Lower leg skin (tissue), 3 donors: ENCODE measurements at regions not wholly inside any gene's neighbourhood (a gene's known extent, or its start where the extent isn't known, plus 50 kb on each side); places are given as distances from the start of the nearest gene placed in this dataset.

ENCODE experiments used
- POLR2A ChIP-seq, 2 donors: fragments of 450-650 bp; IDR thresholded peaks; one replicate each; pipeline ENCODE4 v1.6.1; 2016 to 2017; ENCODE audit warnings: antibody characterized with exemption in 2 of 2, mild to moderate bottlenecking in 1 of 2, moderate library complexity in 1 of 2
- TF ChIP-seq, protein P1 (sequence below), 3 donors: fragments of 450-650 bp; IDR thresholded peaks; one replicate each; pipeline ENCODE4 v1.5.1; 2016; ENCODE audit warnings: antibody characterized with exemption in 3 of 3, mild to moderate bottlenecking in 3 of 3, moderate library complexity in 2 of 3

DNA sequence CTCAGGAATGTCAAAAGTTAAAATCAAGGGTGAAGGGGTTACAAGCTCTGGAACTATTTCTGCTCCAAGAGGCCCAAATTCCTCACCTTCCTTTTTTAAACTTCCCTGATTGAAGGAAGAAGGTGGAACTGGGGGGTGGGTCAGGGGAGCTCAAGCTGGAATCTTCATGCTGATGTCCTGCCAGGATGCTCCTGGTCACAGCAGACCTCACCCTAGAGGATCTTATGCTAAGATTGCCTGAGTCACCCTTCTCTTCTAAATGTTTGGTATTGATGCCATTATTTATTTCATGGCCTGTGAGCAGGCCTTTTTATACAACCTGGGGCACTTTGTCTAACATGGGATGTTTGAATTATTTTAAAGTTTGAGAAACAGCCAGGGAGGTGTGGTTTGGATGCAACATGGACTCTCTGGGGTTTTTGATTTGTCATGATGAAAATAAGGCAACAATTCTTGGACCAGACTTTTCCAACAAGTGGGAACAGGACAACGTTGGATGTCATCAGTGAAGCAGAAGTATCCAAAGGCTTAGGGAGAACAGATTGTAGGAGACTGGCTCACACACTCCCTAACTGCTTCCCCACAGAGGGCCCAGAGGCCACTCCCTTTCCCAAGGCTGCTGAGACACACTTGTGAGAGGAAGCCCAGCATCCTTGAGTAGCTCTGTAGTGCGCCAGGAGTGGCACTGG lies 420.2 kb upstream of the MEX3C start:
- TF ChIP-seq, protein P1, sequence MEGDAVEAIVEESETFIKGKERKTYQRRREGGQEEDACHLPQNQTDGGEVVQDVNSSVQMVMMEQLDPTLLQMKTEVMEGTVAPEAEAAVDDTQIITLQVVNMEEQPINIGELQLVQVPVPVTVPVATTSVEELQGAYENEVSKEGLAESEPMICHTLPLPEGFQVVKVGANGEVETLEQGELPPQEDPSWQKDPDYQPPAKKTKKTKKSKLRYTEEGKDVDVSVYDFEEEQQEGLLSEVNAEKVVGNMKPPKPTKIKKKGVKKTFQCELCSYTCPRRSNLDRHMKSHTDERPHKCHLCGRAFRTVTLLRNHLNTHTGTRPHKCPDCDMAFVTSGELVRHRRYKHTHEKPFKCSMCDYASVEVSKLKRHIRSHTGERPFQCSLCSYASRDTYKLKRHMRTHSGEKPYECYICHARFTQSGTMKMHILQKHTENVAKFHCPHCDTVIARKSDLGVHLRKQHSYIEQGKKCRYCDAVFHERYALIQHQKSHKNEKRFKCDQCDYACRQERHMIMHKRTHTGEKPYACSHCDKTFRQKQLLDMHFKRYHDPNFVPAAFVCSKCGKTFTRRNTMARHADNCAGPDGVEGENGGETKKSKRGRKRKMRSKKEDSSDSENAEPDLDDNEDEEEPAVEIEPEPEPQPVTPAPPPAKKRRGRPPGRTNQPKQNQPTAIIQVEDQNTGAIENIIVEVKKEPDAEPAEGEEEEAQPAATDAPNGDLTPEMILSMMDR (IDR thresholded peaks at IDR 0.05): no peak
- TF ChIP-seq POLR2A (IDR thresholded peaks at IDR 0.05): no peak
